HG03571 (cell line): ENCODE measurements at regions not wholly inside any gene's neighbourhood (a gene's known extent, or its start where the extent isn't known, plus 50 kb on each side); places are given as distances from the start of the nearest gene placed in this dataset.
"Not testable (repeated sequence)": the region's sequence is repeated elsewhere in the genome, so short reads cannot be mapped to it uniquely, and the experiment has no call there.

ENCODE experiments used
- ATAC-seq: cut with Tn5 transposase; IDR thresholded peaks from one replicate; pipeline ENCODE4 v1.9.1; 2021; ENCODE audit not compliant: unreplicated experiment

GRCh38 chr10:31687663-31688482 is 240.8 kb downstream of the ARHGAP12 start:
- no peak for ATAC-seq

DNA sequence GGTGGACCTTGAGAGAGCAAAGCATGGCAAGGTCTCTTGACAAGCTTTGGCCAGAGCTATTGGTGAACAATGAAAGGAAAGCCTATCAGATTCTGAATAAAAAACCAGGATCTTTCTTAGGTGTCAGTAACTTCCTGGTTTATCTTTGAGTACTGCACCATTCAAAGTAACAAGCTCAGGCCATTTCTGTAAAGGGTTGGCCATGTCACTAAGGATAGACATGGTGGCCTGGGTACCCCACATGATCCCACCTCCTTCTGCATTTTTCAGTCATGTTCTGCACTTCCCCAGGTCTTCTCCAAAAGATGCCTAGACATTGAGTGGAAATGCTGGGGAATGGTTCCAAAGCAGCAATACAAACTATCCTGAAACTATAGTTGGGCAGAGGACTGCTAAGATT is 242.0 kb downstream of the ARHGAP12 start:
- ATAC-seq: no peak

GRCh38 chr10:31683682-31684081 is 244.9 kb downstream of the ARHGAP12 start:
- ATAC-seq: no peak

- ATAC-seq: no peak
Measured at GRCh38 chr10:31679936-31680335, 248.7 kb downstream of the ARHGAP12 start.

- ATAC-seq: no peak
Measured at GRCh38 chr10:31678575-31679516, 249.8 kb downstream of the ARHGAP12 start.

GRCh38 chr10:31678139-31678536 is 250.5 kb downstream of the ARHGAP12 start:
- ATAC-seq: no peak

GRCh38 chr10:31677195-31678138 is 251.2 kb downstream of the ARHGAP12 start:
- no peak for ATAC-seq

DNA sequence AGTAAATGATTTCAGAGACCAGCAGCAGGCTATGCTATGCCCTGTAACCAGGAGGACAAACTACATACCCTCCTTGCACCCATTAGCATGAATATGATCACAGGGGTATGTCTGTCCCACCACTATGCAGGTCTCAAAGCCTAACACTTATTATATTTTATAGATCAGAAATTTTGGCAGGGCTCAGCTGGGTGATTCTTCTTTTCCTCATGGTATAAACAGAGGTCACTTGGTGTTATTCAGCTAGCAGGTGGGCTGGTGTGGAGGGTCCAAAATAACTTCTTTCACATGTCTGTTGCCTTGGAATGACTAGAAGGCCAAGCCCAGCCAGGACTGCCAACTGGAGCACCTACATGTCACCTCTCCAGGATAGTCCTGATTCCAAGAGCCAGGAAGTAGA is 252.9 kb downstream of the ARHGAP12 start:
- no peak for ATAC-seq

DNA sequence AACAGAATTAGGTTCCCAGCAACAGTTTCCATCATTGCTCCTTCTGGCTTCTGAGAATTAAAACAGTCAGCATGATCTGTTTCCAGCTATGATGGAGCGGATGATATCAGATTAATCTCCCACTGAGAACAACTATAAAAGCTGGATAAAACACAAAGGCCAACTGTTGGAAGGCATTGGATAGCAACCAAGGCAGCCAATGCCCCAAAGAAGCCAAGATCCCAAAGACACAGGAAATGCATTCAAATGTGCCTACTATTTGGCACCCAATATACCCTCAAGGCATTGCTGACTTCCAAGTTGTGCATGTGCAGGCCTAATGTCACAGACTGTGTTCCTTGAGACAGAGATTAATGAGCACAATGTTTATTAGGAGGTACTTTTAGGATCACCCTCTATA is 259.3 kb downstream of the ARHGAP12 start:
- ATAC-seq: no peak

GRCh38 chr10:31668326-31668725 is 260.3 kb downstream of the ARHGAP12 start:
- no peak for ATAC-seq

DNA sequence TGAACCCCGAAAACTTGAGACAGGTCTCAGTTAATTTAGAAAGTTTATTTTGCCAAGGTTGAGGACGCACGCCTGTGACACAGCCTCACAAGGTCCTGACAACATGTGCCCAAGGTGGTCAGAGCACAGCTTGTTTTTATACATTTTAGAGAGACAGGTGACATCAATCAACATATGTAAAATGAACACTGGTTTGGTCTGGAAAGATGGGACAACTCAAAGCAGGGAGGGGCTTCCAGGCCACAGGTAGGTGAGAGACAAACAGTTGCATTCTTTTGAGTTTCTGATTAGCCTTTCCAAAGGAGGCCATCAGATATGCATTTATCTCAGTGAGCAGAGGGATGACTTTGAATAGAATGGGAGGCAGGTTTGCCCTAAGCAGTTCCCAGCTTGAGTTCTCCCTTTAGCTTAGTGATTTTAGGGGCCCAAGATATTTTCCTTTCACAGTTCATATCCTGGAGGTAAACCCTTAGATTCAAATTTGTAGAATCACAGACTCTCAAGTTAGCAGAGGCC is 262.8 kb downstream of the ARHGAP12 start:
- ATAC-seq: not testable (repeated sequence)

DNA sequence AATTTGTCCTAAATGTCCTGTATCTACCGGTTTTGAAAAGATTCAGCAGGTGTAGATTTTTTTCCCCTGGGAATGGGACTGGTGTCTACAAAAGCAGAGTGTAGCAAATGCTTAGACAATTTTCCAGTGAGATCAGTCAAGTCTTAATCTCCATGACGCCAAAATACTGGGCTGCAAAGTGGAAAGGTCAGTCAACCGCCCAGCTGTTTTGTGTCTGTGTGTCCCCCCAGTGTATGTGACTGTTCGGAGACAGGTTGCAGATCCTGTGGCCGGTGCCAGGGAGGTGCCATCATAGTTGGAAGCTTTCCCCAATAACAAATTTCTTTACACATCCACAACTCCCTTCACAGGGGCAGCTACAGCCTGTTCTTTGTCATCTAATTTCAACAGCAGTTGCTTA is 263.8 kb downstream of the ARHGAP12 start:
- ATAC-seq: no peak

DNA sequence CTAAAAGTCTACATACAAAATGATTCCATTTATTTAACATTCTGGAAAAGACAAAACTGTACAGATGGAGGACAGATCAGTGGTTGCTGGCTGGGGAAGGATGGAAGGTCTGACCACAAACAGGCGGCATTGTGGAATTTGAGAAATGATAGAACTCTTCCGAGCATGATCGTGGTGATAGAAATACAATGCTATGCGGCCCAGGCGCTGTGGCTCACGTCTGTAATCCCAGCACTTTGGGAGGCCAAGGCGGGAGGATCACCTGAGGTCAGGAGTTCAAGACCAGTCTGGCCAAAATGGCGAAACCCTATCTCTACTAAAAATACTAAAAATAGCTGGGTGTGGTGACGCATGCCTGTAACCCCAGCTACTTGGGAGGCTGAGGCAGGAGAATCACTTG is 264.6 kb downstream of the ARHGAP12 start:
- not testable (repeated sequence) for ATAC-seq

- no peak for ATAC-seq
Measured at GRCh38 chr10:31660300-31660699, 268.3 kb downstream of the ARHGAP12 start.

DNA sequence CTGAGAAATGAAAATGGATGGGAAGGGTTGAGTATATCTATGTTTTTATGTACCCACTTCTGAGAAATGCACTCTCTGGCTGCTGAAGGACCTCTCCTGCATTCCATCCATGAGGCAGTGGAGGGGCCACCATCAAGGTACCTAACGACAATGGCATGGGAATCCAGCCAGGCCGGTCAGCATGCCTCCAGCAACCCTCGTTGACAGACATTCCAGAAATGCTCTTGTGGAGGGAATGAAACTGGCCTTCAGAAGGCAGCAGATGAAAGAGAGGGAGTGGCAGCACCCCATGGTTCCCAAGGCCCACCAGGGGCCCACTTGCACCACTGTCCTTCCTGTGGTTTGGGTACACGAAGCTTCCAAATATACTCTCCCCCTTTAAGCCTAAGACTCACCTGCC is 269.0 kb downstream of the ARHGAP12 start:
- ATAC-seq: no peak

GRCh38 chr10:31657434-31657872 is 271.2 kb downstream of the ARHGAP12 start:
- ATAC-seq: no peak

GRCh38 chr10:31656851-31657433 is 271.7 kb downstream of the ARHGAP12 start:
- no peak for ATAC-seq

DNA sequence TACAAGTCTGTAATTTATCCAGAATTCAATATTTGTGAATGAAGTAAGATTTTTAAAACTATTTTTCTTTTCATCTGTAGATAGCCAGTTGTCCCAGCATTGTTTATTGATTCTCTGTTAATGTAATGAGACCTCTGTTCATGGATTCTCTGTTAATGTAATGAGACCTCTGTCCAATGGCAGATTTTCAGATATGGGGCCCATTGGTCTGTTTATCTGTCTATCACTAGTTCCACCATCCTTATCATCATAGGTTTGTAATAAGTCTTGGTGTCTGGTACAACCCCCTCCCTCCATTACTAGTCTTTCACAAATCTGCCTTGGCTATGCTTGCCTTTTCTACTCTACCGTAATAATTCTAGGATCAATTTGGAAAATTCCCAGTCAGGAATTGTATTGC is 276.6 kb downstream of the ARHGAP12 start:
- no peak for ATAC-seq

DNA sequence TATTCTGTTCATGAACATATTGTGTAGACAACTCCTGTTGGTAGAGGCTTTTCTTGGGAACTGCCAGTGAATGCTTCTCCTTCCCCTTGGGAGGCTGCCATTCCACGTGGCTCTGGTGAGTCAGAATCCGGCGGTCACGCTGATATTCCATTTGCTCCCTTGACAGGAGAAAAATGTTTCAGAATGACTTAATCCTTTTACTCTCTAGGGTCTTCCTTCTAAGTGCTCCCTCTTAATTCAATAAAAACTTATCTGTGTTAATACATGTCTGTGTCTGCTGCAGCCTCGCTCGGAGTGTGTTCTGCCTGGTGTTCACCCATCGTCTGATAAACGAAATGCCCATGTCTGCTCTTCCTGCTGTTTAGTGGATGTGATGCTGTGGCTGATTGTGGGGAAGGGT is 278.6 kb downstream of the ARHGAP12 start:
- no peak for ATAC-seq

GRCh38 chr10:31648966-31649365 is 279.7 kb downstream of the ARHGAP12 start:
- no peak for ATAC-seq
